D721Med (cell line): ENCODE measurements at regions not wholly inside any gene's neighbourhood (a gene's known extent, or its start where the extent isn't known, plus 50 kb on each side); places are given as distances from the start of the nearest gene placed in this dataset.
"Not testable (repeated sequence)": the region's sequence is repeated elsewhere in the genome, so short reads cannot be mapped to it uniquely, and the experiment has no call there.

ENCODE experiments used
- DNase-seq: peaks from one replicate; pipeline ENCODE4 v3.0.0; 2011; ENCODE audit warnings: low spot score; ENCODE audit not compliant: insufficient read length
- FAIRE-seq: peaks from 2 replicates; lab custom pipeline; 2011; peaks lifted over from hg19 to GRCh38; lab: Jason Lieb, UNC
- TF ChIP-seq, protein P1 (sequence below): IDR thresholded peaks from 2 replicates; pipeline ENCODE4 v1.5.1; 2012; ENCODE audit warnings: mild to moderate bottlenecking, control low read depth; ENCODE audit not compliant: insufficient read depth; ENCODE audit errors: missing control alignments

DNA sequence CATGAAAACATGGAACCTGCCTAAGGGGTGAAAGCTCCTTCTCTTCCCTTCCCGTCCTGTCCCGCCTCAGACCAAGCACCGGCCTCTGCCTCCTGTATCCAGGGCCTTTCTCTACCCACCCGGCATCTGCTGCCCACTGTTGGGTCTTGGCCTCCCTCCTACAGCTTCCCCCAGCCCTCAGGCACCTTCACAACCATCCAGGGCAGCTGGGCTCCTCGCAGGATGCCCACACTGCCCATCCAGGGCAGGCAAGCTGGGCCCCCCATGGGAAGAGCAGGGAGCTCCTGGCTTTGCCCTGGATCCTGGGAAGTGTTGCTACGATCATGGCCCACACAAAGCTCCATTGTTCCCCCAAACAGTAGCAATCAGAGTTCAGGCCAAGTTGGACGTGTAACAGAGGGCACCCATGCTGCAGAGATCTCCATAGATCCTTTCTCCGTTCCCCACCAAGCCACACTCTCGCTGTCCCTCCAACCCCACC lies 206.6 kb downstream of the NDUFA10 start:
- TF ChIP-seq, protein P1, sequence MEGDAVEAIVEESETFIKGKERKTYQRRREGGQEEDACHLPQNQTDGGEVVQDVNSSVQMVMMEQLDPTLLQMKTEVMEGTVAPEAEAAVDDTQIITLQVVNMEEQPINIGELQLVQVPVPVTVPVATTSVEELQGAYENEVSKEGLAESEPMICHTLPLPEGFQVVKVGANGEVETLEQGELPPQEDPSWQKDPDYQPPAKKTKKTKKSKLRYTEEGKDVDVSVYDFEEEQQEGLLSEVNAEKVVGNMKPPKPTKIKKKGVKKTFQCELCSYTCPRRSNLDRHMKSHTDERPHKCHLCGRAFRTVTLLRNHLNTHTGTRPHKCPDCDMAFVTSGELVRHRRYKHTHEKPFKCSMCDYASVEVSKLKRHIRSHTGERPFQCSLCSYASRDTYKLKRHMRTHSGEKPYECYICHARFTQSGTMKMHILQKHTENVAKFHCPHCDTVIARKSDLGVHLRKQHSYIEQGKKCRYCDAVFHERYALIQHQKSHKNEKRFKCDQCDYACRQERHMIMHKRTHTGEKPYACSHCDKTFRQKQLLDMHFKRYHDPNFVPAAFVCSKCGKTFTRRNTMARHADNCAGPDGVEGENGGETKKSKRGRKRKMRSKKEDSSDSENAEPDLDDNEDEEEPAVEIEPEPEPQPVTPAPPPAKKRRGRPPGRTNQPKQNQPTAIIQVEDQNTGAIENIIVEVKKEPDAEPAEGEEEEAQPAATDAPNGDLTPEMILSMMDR: no peak
- no peak for DNase-seq
- FAIRE-seq: no peak

DNA sequence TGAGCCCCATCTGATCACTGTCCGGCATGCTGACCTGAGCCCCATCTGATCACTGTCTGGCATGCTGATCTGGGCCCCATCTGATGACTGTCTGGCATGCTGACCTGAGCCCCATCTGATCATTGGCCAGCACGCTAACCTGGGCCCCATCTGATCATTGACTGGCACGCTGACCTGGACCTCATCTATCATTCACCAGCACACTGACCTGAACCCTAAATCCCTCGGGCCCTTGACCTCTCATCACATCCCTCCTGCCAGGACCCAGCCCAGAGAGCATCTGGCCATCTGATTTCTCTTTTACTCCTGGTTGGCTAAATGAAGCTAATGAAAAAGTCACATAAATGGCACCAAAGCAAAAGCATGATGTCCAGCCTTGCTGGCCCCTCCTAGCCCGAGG lies 207.1 kb downstream of the NDUFA10 start:
- TF ChIP-seq, protein P1: no peak
- FAIRE-seq: no peak
- no peak for DNase-seq

DNA sequence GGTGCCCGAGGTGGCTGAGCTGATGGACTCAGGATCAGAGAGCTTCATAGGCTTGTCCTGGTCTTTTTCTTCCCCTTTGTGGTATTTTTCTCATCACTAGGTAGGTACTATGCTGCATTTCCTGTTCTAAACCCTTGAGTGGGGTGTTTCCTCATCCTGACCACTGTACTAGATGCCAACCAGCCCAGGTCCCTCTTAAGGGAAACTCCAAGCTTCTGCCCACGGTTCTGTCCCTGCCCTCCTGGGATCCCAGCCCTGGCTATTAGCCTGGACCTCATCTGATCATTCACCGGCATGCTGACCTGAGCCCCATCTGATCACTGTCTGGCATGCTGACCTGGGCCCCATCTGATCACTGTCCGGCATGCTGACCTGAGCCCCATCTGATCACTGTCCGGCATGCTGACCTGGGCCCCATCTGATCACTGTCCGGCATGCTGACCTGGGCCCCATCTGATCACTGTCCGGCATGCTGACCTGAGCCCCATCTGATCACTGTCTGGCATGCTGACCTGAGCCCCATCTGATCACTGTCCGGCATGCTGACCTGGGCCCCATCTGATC lies 207.6 kb downstream of the NDUFA10 start:
- not testable (repeated sequence) for FAIRE-seq, DNase-seq

DNA sequence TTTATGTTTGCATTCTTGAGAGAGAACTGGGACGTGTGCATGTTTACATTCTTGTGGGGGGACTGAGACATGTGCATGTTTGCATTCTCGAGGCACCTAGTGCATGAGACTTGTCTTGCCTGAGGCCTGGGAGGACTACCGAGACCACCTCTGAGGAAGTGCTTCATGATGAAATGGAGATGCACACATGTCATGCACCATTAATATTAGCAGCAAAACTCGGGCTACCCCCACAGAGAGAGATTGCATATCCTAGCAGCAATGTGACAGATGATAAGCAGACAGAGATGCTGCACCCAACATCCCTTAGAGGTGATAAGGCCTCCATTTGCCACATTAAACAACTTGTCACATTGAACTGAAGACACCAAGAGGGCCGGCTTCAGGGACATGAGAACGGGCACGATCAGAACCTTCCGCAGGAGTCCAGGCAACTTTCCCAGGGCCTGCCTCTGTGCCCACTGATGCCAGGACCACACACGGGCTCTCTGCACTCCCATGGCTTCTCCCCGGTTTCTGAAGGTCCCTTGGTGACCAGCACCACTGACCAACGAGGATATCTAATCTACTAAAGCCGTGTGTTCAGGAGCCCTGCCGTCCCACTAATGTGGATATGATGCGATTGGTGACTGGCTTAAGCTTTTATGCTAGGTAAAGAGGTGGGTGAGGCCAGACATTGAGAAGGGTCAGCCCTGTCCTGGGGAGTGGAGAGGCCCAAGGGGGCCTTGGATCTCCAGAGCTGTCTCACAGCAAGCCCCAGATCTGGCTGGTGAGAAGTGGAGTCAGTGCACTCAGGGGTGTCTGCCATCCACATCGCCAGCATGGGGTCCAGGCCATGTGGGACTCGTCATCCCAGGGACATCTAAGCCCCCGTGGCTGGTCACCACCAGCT lies 208.3 kb downstream of the NDUFA10 start:
- TF ChIP-seq, protein P1: no peak
- DNase-seq: no peak
- FAIRE-seq: no peak

DNA sequence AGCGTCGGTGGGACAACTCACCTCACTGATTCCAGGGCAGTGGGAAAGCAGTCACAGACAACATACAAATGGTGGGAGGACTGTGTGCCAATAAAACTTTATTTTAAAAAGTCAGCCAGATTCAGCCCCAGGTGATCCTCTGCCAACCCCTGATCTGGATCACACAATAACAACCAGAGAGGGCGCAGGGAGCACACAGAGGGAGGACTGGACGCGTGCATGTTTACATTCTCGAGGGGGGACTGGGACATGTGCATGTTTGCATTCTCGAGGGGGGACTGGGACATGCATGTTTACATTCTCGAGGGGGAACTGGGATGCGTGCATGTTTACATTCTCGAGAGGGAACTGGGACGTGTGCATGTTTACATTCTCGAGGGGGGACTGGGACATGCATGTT lies 209.5 kb downstream of the NDUFA10 start:
- no peak for FAIRE-seq
- TF ChIP-seq, protein P1: no peak
- no peak for DNase-seq

- TF ChIP-seq, protein P1: no peak
- no peak for FAIRE-seq
- DNase-seq: no peak
These were observed 210.1 kb downstream of the NDUFA10 start for GRCh38 chr2:239814861-239815601.

GRCh38 chr2:239814116-239814860 lies 210.9 kb downstream of the NDUFA10 start:
- no peak for DNase-seq

More at GRCh38 chr2:239814116-239814860, 210.9 kb downstream of the NDUFA10 start:
- FAIRE-seq: no peak
- TF ChIP-seq, protein P1: no peak
